ENCODE measurements at regions not wholly inside any gene's neighbourhood (a gene's known extent, or its start where the extent isn't known, plus 50 kb on each side); places are given as distances from the start of the nearest gene placed in this dataset.
"Not testable (repeated sequence)": the region's sequence is repeated elsewhere in the genome, so short reads cannot be mapped to it uniquely, and the experiment has no call there.

DNA sequence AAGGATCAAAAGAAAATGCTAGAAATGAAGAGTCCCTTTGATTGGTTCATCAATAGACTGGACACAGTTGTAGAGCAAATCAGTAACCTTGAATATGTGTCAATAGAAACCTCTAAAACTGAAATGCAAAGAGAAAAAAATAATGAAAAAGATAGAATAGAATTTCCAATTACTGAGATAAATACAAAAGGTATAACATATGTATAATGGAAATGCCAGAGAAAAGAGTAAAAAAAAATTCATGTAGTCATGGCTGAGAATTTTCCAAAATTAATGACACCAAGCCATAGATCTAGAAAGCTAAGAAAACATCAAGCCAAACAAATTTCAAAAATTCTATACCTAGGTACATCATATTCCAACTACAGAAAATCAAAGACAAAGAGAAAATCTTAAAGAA lies 62.0 kb upstream of the HGF start:
- no peak for DNase-seq (ENCODE audit: low spot score)
- no TSS peak for BruUV-seq (replicated peaks)
- Histone ChIP-seq H3K9me3 (ENCODE audit: low read depth, low read length, poor library complexity, severe bottlenecking) (peaks cover 10% of the 10 kb centered on the region), H3K4me3 (ENCODE audit: low read depth, low read length, poor library complexity, severe bottlenecking) (no peak overlapping the region), H3K27ac (ENCODE audit: low read depth, low read length, poor library complexity, severe bottlenecking) (no peak overlapping the region), H3K36me3 (ENCODE audit: insufficient read depth, low read length, poor library complexity, severe bottlenecking) (no peaks in the 10 kb centered on the region), H3K27me3 (replicated peaks; ENCODE audit: insufficient read depth, low read depth, low read length, poor library complexity) (no peaks in the 10 kb centered on the region), H3K4me1 (ENCODE audit: insufficient read depth, low read length, poor library complexity, severe bottlenecking) (no peaks in the 10 kb centered on the region)
- TF ChIP-seq, protein P1, sequence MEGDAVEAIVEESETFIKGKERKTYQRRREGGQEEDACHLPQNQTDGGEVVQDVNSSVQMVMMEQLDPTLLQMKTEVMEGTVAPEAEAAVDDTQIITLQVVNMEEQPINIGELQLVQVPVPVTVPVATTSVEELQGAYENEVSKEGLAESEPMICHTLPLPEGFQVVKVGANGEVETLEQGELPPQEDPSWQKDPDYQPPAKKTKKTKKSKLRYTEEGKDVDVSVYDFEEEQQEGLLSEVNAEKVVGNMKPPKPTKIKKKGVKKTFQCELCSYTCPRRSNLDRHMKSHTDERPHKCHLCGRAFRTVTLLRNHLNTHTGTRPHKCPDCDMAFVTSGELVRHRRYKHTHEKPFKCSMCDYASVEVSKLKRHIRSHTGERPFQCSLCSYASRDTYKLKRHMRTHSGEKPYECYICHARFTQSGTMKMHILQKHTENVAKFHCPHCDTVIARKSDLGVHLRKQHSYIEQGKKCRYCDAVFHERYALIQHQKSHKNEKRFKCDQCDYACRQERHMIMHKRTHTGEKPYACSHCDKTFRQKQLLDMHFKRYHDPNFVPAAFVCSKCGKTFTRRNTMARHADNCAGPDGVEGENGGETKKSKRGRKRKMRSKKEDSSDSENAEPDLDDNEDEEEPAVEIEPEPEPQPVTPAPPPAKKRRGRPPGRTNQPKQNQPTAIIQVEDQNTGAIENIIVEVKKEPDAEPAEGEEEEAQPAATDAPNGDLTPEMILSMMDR (conservative IDR thresholded peaks at IDR 0.05; ENCODE audit: low read depth, low read length) = no peak
- ChIA-PET CTCF (no interaction called here), POLR2A (ENCODE audit: low non-redundant PET) (no interaction called here)
- intact Hi-C loops (cut with micrococcal nuclease; ENCODE audit: unreplicated experiment) = no loop called here

DNA sequence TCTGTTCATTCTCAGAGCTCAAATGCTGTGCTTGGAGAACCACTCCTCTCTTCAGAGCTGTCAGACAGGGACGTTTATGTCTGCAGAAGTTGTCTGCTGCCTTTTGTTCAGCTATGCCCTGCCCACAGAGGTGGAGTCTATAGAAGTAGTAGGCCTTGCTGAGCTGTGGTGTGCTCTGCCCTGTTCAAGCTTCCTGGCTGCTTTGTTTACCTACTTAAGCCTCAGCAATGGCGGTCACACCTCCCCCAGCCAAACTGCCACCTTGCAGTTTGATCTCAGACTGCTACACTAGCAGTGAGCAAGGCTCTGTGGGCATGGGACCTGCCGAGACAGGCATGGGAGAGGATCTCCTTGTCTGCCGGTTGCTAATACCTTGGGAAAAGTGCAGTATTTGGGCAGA lies 59.7 kb upstream of the HGF start:
- H3K27me3 ChIP-seq (replicated peaks; ENCODE audit: insufficient read depth, low read depth, low read length, poor library complexity); intact Hi-C loops (cut with micrococcal nuclease; ENCODE audit: unreplicated experiment); H3K4me1 ChIP-seq (ENCODE audit: insufficient read depth, low read length, poor library complexity, severe bottlenecking); DNase-seq (ENCODE audit: low spot score); H3K9me3 ChIP-seq (ENCODE audit: low read depth, low read length, poor library complexity, severe bottlenecking); BruUV-seq (replicated peaks); H3K36me3 ChIP-seq (ENCODE audit: insufficient read depth, low read length, poor library complexity, severe bottlenecking); CTCF ChIA-PET; H3K27ac ChIP-seq (ENCODE audit: low read depth, low read length, poor library complexity, severe bottlenecking); H3K4me3 ChIP-seq (ENCODE audit: low read depth, low read length, poor library complexity, severe bottlenecking); POLR2A ChIA-PET (ENCODE audit: low non-redundant PET): not testable (repeated sequence)

DNA sequence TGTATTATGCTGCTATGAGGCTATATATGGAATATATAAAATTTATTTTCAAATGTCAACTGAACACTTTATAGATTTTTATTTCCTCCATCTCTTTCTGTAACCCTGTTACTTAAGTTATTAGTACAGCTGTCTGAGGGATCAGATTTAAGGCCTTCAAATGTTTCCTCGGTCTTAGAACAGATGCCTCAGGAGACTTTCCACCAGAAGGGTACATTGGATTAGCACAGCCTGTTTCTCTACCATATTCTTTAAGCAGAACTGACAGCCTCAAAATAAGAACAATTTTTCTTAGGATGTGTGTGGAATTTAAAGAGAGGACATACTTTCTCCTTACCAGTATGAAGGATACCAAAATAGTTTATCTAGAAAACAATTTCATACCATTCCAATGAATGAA lies 53.0 kb upstream of the HGF start:
- TF ChIP-seq EZH2 (IDR thresholded peaks at IDR 0.05; ENCODE audit: borderline replicate concordance, low read depth, low read length, poor library complexity, severe bottlenecking) = no peak
- TF ChIP-seq, protein P1 (conservative IDR thresholded peaks at IDR 0.05; ENCODE audit: low read depth, low read length) = no peak
- BruUV-seq (replicated peaks) = no TSS peak
- no peaks in the 10 kb centered on the region for H3K4me1 ChIP-seq (ENCODE audit: insufficient read depth, low read length, poor library complexity, severe bottlenecking)
- intact Hi-C loops (cut with micrococcal nuclease; ENCODE audit: unreplicated experiment) = no loop called here
- no peaks in the 10 kb centered on the region for H3K36me3 ChIP-seq (ENCODE audit: insufficient read depth, low read length, poor library complexity, severe bottlenecking)
- CTCF ChIA-PET = no interaction called here
- DNase-seq (ENCODE audit: low spot score) = no peak
- no peak overlapping the region for H3K27ac ChIP-seq (ENCODE audit: low read depth, low read length, poor library complexity, severe bottlenecking)
- no peak overlapping the region for H3K4me3 ChIP-seq (ENCODE audit: low read depth, low read length, poor library complexity, severe bottlenecking)
- POLR2A ChIA-PET (ENCODE audit: low non-redundant PET) = no interaction called here
- no peaks in the 10 kb centered on the region for H3K27me3 ChIP-seq (replicated peaks; ENCODE audit: insufficient read depth, low read depth, low read length, poor library complexity)
- H3K9me3 ChIP-seq (ENCODE audit: low read depth, low read length, poor library complexity, severe bottlenecking) = no peaks in the 10 kb centered on the region

DNA sequence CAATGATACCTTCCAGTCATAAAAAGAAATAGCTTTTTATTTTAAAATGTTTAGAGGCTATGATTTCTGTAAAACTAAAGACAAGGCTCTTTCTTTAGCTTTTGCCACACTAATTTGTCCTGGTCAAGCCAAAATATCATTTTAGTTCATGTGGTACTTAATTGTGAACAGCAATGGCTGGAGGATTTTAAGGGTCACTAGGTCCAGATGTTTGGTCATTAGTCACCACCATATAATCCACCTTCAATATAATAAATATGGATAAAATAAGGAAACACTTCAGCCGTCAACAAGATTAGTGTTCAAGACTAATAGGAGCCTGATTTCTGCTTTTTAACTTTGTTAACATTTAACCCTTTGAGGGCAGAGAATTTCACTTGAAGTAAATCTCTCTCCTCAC lies 50.0 kb upstream of the HGF start:
- intact Hi-C loops (cut with micrococcal nuclease; ENCODE audit: unreplicated experiment) = no loop called here
- CTCF ChIA-PET = no interaction called here

More for the DNA sequence above, 50.0 kb upstream of the HGF start:
- Histone ChIP-seq H3K27me3 (replicated peaks; ENCODE audit: insufficient read depth, low read depth, low read length, poor library complexity) (no peaks in the 10 kb centered on the region), H3K27ac (ENCODE audit: low read depth, low read length, poor library complexity, severe bottlenecking) (no peak overlapping the region), H3K36me3 (ENCODE audit: insufficient read depth, low read length, poor library complexity, severe bottlenecking) (no peaks in the 10 kb centered on the region), H3K4me1 (ENCODE audit: insufficient read depth, low read length, poor library complexity, severe bottlenecking) (no peaks in the 10 kb centered on the region), H3K4me3 (ENCODE audit: low read depth, low read length, poor library complexity, severe bottlenecking) (no peak overlapping the region), H3K9me3 (ENCODE audit: low read depth, low read length, poor library complexity, severe bottlenecking) (no peaks in the 10 kb centered on the region)
- TF ChIP-seq, protein P1 (conservative IDR thresholded peaks at IDR 0.05; ENCODE audit: low read depth, low read length) = no peak
- no peak for TF ChIP-seq EZH2 (IDR thresholded peaks at IDR 0.05; ENCODE audit: borderline replicate concordance, low read depth, low read length, poor library complexity, severe bottlenecking)
- no TSS peak for BruUV-seq (replicated peaks)
- no peak for DNase-seq (ENCODE audit: low spot score)
- POLR2A ChIA-PET (ENCODE audit: low non-redundant PET) = no interaction called here

All from A673 (cell line).